ENCODE measurements at regions not wholly inside any gene's neighbourhood (a gene's known extent, or its start where the extent isn't known, plus 50 kb on each side); places are given as distances from the start of the nearest gene placed in this dataset.

- H2AK5ac ChIP-seq (ENCODE audit: low read depth, low read length), result no peak overlapping the region
- no peak overlapping the region for H2BK120ac ChIP-seq (ENCODE audit: low read depth, low read length)
- no peaks in the 10 kb centered on the region for H3K36me3 ChIP-seq (replicated peaks in 1 of 2; ENCODE audit: control insufficient read depth in 2 of 2, insufficient read depth in 2 of 2, low read length in 2 of 2)
- no peak overlapping the region for H3K27ac ChIP-seq (replicated peaks; ENCODE audit: low read length)
- H3K27me3 ChIP-seq (ENCODE audit: control insufficient read depth in 3 of 3, insufficient read depth in 3 of 3, low read depth in 1 of 3, low read length in 3 of 3), result no peaks in the 10 kb centered on the region
- DNase-seq (ENCODE audit: low spot score), result peak; percentile 65
- peak overlapping the region; percentile 30 for H4K91ac ChIP-seq (ENCODE audit: low read depth, low read length, poor library complexity)
- H2BK12ac ChIP-seq (ENCODE audit: low read length), result no peak overlapping the region
- H2BK5ac ChIP-seq (ENCODE audit: low read length), result no peak overlapping the region
- H3K14ac ChIP-seq (ENCODE audit: low read length), result no peak overlapping the region
- H3K9ac ChIP-seq (ENCODE audit: low read depth, low read length, poor library complexity), result no peak overlapping the region
- H3K4me1 ChIP-seq (ENCODE audit: control insufficient read depth in 2 of 2, insufficient read depth in 1 of 2, low read depth in 1 of 2, low read length in 2 of 2), result peaks cover 10 to 22% of the 10 kb centered on the region in 2 donors
- H3K4me3 ChIP-seq (ENCODE audit: low read length in 2 of 2), result no peak overlapping the region
- peak overlapping the region; percentile 42 for H2AFZ ChIP-seq (ENCODE audit: low read length)
- H3K79me1 ChIP-seq (ENCODE audit: low read depth, low read length), result no peaks in the 10 kb centered on the region
- H3K4me2 ChIP-seq (ENCODE audit: insufficient read depth, low read length, poor library complexity, severe bottlenecking), result no peak overlapping the region
- no CpG with 5 or more reads among the region's 10 CpGs for WGBS, 2 donors (ENCODE audit: extremely low coverage in 2 of 2, insufficient read length in 2 of 2, insufficient replicate concordance in 1 of 2)
- H4K8ac ChIP-seq (ENCODE audit: low read depth, low read length), result no peak overlapping the region
- no peak overlapping the region for H3K4ac ChIP-seq (ENCODE audit: low read length)
- no peak overlapping the region for H3K18ac ChIP-seq (ENCODE audit: low read length)
- no peak overlapping the region for H2BK15ac ChIP-seq (ENCODE audit: low read length)
- H3K23ac ChIP-seq (ENCODE audit: low read depth, low read length, poor library complexity), result no peak overlapping the region
- no peaks in the 10 kb centered on the region for H3K9me3 ChIP-seq (replicated peaks in 1 of 2; ENCODE audit: control insufficient read depth in 2 of 2, insufficient read depth in 1 of 2, low read depth in 1 of 2, low read length in 2 of 2)
Measured at GRCh38 chr10:10564081-10564794, 453.4 kb upstream of the CELF2 start.

- H2AK5ac ChIP-seq (ENCODE audit: low read depth, low read length), result no peak overlapping the region
- H3K4ac ChIP-seq (ENCODE audit: low read length), result no peak overlapping the region
- H3K27me3 ChIP-seq (ENCODE audit: control insufficient read depth in 3 of 3, insufficient read depth in 3 of 3, low read depth in 1 of 3, low read length in 3 of 3), result no peaks in the 10 kb centered on the region
- no peak overlapping the region for H3K23ac ChIP-seq (ENCODE audit: low read depth, low read length, poor library complexity)
- no peaks in the 10 kb centered on the region for H3K4me1 ChIP-seq (ENCODE audit: control insufficient read depth in 2 of 2, insufficient read depth in 1 of 2, low read depth in 1 of 2, low read length in 2 of 2)
- H2BK5ac ChIP-seq (ENCODE audit: low read length), result no peak overlapping the region
- H3K79me1 ChIP-seq (ENCODE audit: low read depth, low read length), result no peaks in the 10 kb centered on the region
- H2BK15ac ChIP-seq (ENCODE audit: low read length), result no peak overlapping the region
- H3K14ac ChIP-seq (ENCODE audit: low read length), result no peak overlapping the region
- WGBS, 2 donors (ENCODE audit: extremely low coverage in 2 of 2, insufficient read length in 2 of 2, insufficient replicate concordance in 1 of 2), result no CpG with 5 or more reads among the region's 1 CpG
- H3K36me3 ChIP-seq (replicated peaks in 1 of 2; ENCODE audit: control insufficient read depth in 2 of 2, insufficient read depth in 2 of 2, low read length in 2 of 2), result no peaks in the 10 kb centered on the region
- H2BK12ac ChIP-seq (ENCODE audit: low read length), result no peak overlapping the region
- no peak overlapping the region for H3K4me3 ChIP-seq (ENCODE audit: low read length in 2 of 2)
- no peak overlapping the region for H3K4me2 ChIP-seq (ENCODE audit: insufficient read depth, low read length, poor library complexity, severe bottlenecking)
- no peak overlapping the region for H3K9ac ChIP-seq (ENCODE audit: low read depth, low read length, poor library complexity)
- no peaks in the 10 kb centered on the region for H3K9me3 ChIP-seq (replicated peaks in 1 of 2; ENCODE audit: control insufficient read depth in 2 of 2, insufficient read depth in 1 of 2, low read depth in 1 of 2, low read length in 2 of 2)
- no peak for DNase-seq (ENCODE audit: low spot score)
- H3K18ac ChIP-seq (ENCODE audit: low read length), result no peak overlapping the region
- H2AFZ ChIP-seq (ENCODE audit: low read length), result peak overlapping the region; percentile 38
- no peak overlapping the region for H4K8ac ChIP-seq (ENCODE audit: low read depth, low read length)
- no peak overlapping the region for H3K27ac ChIP-seq (replicated peaks; ENCODE audit: low read length)
- H4K91ac ChIP-seq (ENCODE audit: low read depth, low read length, poor library complexity), result no peak overlapping the region
- no peak overlapping the region for H2BK120ac ChIP-seq (ENCODE audit: low read depth, low read length)
Measured at GRCh38 chr10:10576937-10577336, 440.7 kb upstream of the CELF2 start.

- Histone ChIP-seq H3K9me3 (replicated peaks in 1 of 2; ENCODE audit: control insufficient read depth in 2 of 2, insufficient read depth in 1 of 2, low read depth in 1 of 2, low read length in 2 of 2) (no peaks in the 10 kb centered on the region), H2AK5ac (ENCODE audit: low read depth, low read length) (no peak overlapping the region), H3K4me2 (ENCODE audit: insufficient read depth, low read length, poor library complexity, severe bottlenecking) (no peak overlapping the region), H3K4me1 (ENCODE audit: control insufficient read depth in 2 of 2, insufficient read depth in 1 of 2, low read depth in 1 of 2, low read length in 2 of 2) (no peaks in the 10 kb centered on the region), H3K18ac (ENCODE audit: low read length) (no peak overlapping the region), H3K23ac (ENCODE audit: low read depth, low read length, poor library complexity) (no peak overlapping the region), H3K27ac (replicated peaks; ENCODE audit: low read length) (no peak overlapping the region), H2BK120ac (ENCODE audit: low read depth, low read length) (no peak overlapping the region), H4K8ac (ENCODE audit: low read depth, low read length) (no peak overlapping the region), H4K91ac (ENCODE audit: low read depth, low read length, poor library complexity) (no peak overlapping the region), H3K9ac (ENCODE audit: low read depth, low read length, poor library complexity) (no peak overlapping the region), H3K14ac (ENCODE audit: low read length) (no peak overlapping the region), H3K4me3 (ENCODE audit: low read length in 2 of 2) (no peak overlapping the region), H2BK15ac (ENCODE audit: low read length) (no peak overlapping the region), H3K36me3 (replicated peaks in 1 of 2; ENCODE audit: control insufficient read depth in 2 of 2, insufficient read depth in 2 of 2, low read length in 2 of 2) (no peaks in the 10 kb centered on the region), H3K79me1 (ENCODE audit: low read depth, low read length) (no peaks in the 10 kb centered on the region), H3K4ac (ENCODE audit: low read length) (no peak overlapping the region), H2BK5ac (ENCODE audit: low read length) (no peak overlapping the region), H2BK12ac (ENCODE audit: low read length) (no peak overlapping the region), H2AFZ (ENCODE audit: low read length) (no peak overlapping the region), H3K27me3 (ENCODE audit: control insufficient read depth in 3 of 3, insufficient read depth in 3 of 3, low read depth in 1 of 3, low read length in 3 of 3) (no peaks in the 10 kb centered on the region)
- no peak for DNase-seq (ENCODE audit: low spot score)
- WGBS, 2 donors (ENCODE audit: extremely low coverage in 2 of 2, insufficient read length in 2 of 2, insufficient replicate concordance in 1 of 2), result no CpG with 5 or more reads among the region's 1 CpG
Measured at GRCh38 chr10:10579709-10580108, 438.0 kb upstream of the CELF2 start.

GRCh38 chr10:10584161-10584560, 433.5 kb upstream of the CELF2 start:
- Histone ChIP-seq H2BK12ac (ENCODE audit: low read length) (no peak overlapping the region), H2AFZ (ENCODE audit: low read length) (no peak overlapping the region), H2AK5ac (ENCODE audit: low read depth, low read length) (no peak overlapping the region), H2BK120ac (ENCODE audit: low read depth, low read length) (no peak overlapping the region), H2BK5ac (ENCODE audit: low read length) (no peak overlapping the region), H3K27me3 (ENCODE audit: control insufficient read depth in 3 of 3, insufficient read depth in 3 of 3, low read depth in 1 of 3, low read length in 3 of 3) (no peaks in the 10 kb centered on the region), H3K4me2 (ENCODE audit: insufficient read depth, low read length, poor library complexity, severe bottlenecking) (no peak overlapping the region), H3K27ac (replicated peaks; ENCODE audit: low read length) (no peak overlapping the region), H4K91ac (ENCODE audit: low read depth, low read length, poor library complexity) (no peak overlapping the region), H3K23ac (ENCODE audit: low read depth, low read length, poor library complexity) (no peak overlapping the region), H3K4ac (ENCODE audit: low read length) (no peak overlapping the region), H4K8ac (ENCODE audit: low read depth, low read length) (no peak overlapping the region), H3K9ac (ENCODE audit: low read depth, low read length, poor library complexity) (no peak overlapping the region), H3K4me3 (ENCODE audit: low read length in 2 of 2) (no peak overlapping the region), H3K9me3 (replicated peaks in 1 of 2; ENCODE audit: control insufficient read depth in 2 of 2, insufficient read depth in 1 of 2, low read depth in 1 of 2, low read length in 2 of 2) (no peaks in the 10 kb centered on the region), H2BK15ac (ENCODE audit: low read length) (no peak overlapping the region), H3K14ac (ENCODE audit: low read length) (no peak overlapping the region), H3K18ac (ENCODE audit: low read length) (no peak overlapping the region), H3K36me3 (replicated peaks in 1 of 2; ENCODE audit: control insufficient read depth in 2 of 2, insufficient read depth in 2 of 2, low read length in 2 of 2) (no peaks in the 10 kb centered on the region), H3K79me1 (ENCODE audit: low read depth, low read length) (no peaks in the 10 kb centered on the region), H3K4me1 (ENCODE audit: control insufficient read depth in 2 of 2, insufficient read depth in 1 of 2, low read depth in 1 of 2, low read length in 2 of 2) (no peaks in the 10 kb centered on the region)
- DNase-seq (ENCODE audit: low spot score), result no peak
- no CpG with 5 or more reads among the region's 5 CpGs for WGBS, 2 donors (ENCODE audit: extremely low coverage in 2 of 2, insufficient read length in 2 of 2, insufficient replicate concordance in 1 of 2)

All from neuronal stem cell (in vitro differentiated cells).